K562 (cell line): ENCODE measurements at regions not wholly inside any gene's neighbourhood (a gene's known extent, or its start where the extent isn't known, plus 50 kb on each side); places are given as distances from the start of the nearest gene placed in this dataset.
"Not testable (repeated sequence)": the region's sequence is repeated elsewhere in the genome, so short reads cannot be mapped to it uniquely, and the experiment has no call there.

Experiments
- GTF2F1 ChIP-seq: IDR thresholded peaks from 2 replicates; pipeline ENCODE4 v1.6.1; 2011; ENCODE audit warnings: low read depth, low read length, improper control_type of control experiment
- KAT7 ChIP-seq: sonication (generic); formaldehyde crosslinking; IDR thresholded peaks from 2 replicates; pipeline ENCODE4 v1.8.0; 2022; ENCODE audit warnings: missing genetic modification reagents, mild to moderate bottlenecking, borderline replicate concordance
- KDM2B ChIP-seq: fragments of 250-450 bp; sonication (Bioruptor Pico); IDR thresholded peaks from 2 replicates; pipeline ENCODE4 v1.8.0; 2021; ENCODE audit warnings: mild to moderate bottlenecking, moderate library complexity
- NEUROD1 ChIP-seq: fragments of 150-350 bp; IDR thresholded peaks from 2 replicates; pipeline ENCODE4 v1.6.1; 2014; ENCODE audit warnings: borderline replicate concordance, low read length, low read depth; ENCODE audit not compliant: partially characterized antibody
- RBM14 ChIP-seq: fragments of 200-400 bp; formaldehyde crosslinking; IDR thresholded peaks from 2 replicates; pipeline ENCODE4 v1.6.1; 2018; ENCODE audit warnings: low read depth, mild to moderate bottlenecking, low read length, moderate library complexity, borderline replicate concordance; ENCODE audit not compliant: insufficient read depth
- RCOR1 ChIP-seq, 2 experiments: IDR thresholded peaks; 2 replicates each; pipeline ENCODE4 v1.6.1; 2012; ENCODE audit warnings: low read depth in 2 of 2, low read length in 2 of 2, borderline replicate concordance in 1 of 2, improper control_type of control experiment in 1 of 2
- SREBF1 ChIP-seq: fragments of 150-350 bp; IDR thresholded peaks from 2 replicates; pipeline ENCODE4 v1.6.1; 2014; ENCODE audit warnings: antibody characterized with exemption, low read depth, low read length, borderline replicate concordance
- XRCC4 ChIP-seq: IDR thresholded peaks from one replicate; pipeline ENCODE4 v1.6.1; 2011; ENCODE audit not compliant: insufficient read depth, insufficient read length; ENCODE audit errors: extremely low read depth
- ZNF217 ChIP-seq: sonication (generic); formaldehyde crosslinking; IDR thresholded peaks from 2 replicates; pipeline ENCODE4 v1.8.0; 2022; ENCODE audit warnings: mild to moderate bottlenecking, missing genetic modification reagents
- TF ChIP-seq, protein P1 (sequence below), 3 experiments: IDR thresholded peaks in 2 of 3; conservative IDR thresholded peaks in 1 of 3; 2 replicates each; pipeline ENCODE4 v1.5.1; 2011 to 2012; ENCODE audit warnings: low read length in 3 of 3, mild to moderate bottlenecking in 3 of 3, control low read depth in 2 of 3, improper control_type of control experiment in 1 of 3, inconsistent platforms in 1 of 3, low read depth in 1 of 3, mixed read lengths in 1 of 3, moderate library complexity in 1 of 3; ENCODE audit not compliant: insufficient read depth in 2 of 3
- TF ChIP-seq, protein P2 (sequence below): fragments of 250-450 bp; sonication (Bioruptor Pico); IDR thresholded peaks from 2 replicates; pipeline ENCODE4 v1.8.0; 2021; ENCODE audit warnings: borderline replicate concordance, mild to moderate bottlenecking, moderate library complexity; ENCODE audit not compliant: poor library complexity, severe bottlenecking
- TF ChIP-seq, protein P3 (sequence below): sonication (generic); formaldehyde crosslinking; IDR thresholded peaks from 2 replicates; pipeline ENCODE4 v1.8.1; 2023; ENCODE audit warnings: mild to moderate bottlenecking, missing genetic modification reagents
- TF ChIP-seq, protein P4 (sequence below): sonication (generic); formaldehyde crosslinking; IDR thresholded peaks from 2 replicates; pipeline ENCODE4 v1.8.0; 2022; ENCODE audit warnings: missing genetic modification reagents, mild to moderate bottlenecking, borderline replicate concordance

DNA sequence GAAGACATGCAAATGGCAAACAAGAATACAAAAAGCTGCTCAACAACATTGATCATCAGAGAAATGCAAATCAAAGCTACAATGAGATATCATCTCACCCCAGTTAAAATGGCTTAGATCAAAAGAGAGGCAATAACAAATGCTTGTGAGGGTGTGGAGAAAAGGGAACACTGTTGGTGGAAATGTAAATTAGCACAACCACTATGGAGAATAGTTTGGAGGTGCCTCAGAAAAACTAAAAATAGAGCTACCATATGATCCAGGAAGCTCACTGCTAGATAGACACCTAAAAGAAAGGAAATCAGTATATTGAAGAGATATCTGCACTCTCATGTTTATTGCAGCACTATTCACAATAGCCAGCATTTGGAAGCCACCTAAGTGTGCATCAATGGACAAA, 108.0 kb upstream of the RANBP3L start:
- TF ChIP-seq, protein P1, sequence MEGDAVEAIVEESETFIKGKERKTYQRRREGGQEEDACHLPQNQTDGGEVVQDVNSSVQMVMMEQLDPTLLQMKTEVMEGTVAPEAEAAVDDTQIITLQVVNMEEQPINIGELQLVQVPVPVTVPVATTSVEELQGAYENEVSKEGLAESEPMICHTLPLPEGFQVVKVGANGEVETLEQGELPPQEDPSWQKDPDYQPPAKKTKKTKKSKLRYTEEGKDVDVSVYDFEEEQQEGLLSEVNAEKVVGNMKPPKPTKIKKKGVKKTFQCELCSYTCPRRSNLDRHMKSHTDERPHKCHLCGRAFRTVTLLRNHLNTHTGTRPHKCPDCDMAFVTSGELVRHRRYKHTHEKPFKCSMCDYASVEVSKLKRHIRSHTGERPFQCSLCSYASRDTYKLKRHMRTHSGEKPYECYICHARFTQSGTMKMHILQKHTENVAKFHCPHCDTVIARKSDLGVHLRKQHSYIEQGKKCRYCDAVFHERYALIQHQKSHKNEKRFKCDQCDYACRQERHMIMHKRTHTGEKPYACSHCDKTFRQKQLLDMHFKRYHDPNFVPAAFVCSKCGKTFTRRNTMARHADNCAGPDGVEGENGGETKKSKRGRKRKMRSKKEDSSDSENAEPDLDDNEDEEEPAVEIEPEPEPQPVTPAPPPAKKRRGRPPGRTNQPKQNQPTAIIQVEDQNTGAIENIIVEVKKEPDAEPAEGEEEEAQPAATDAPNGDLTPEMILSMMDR (IDR thresholded peaks at IDR 0.05 in 2 of 3, conservative IDR thresholded peaks at IDR 0.05 in 1 of 3; ENCODE audit: insufficient read depth in 2 of 3, low read depth in 1 of 3, low read length in 3 of 3): not testable (repeated sequence)
- TF ChIP-seq, protein P2, sequence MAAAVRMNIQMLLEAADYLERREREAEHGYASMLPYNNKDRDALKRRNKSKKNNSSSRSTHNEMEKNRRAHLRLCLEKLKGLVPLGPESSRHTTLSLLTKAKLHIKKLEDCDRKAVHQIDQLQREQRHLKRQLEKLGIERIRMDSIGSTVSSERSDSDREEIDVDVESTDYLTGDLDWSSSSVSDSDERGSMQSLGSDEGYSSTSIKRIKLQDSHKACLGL (CRISPR knock-in tag): not testable (repeated sequence)
- TF ChIP-seq, protein P3, sequence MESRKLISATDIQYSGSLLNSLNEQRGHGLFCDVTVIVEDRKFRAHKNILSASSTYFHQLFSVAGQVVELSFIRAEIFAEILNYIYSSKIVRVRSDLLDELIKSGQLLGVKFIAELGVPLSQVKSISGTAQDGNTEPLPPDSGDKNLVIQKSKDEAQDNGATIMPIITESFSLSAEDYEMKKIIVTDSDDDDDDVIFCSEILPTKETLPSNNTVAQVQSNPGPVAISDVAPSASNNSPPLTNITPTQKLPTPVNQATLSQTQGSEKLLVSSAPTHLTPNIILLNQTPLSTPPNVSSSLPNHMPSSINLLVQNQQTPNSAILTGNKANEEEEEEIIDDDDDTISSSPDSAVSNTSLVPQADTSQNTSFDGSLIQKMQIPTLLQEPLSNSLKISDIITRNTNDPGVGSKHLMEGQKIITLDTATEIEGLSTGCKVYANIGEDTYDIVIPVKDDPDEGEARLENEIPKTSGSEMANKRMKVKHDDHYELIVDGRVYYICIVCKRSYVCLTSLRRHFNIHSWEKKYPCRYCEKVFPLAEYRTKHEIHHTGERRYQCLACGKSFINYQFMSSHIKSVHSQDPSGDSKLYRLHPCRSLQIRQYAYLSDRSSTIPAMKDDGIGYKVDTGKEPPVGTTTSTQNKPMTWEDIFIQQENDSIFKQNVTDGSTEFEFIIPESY (CRISPR knock-in tag): not testable (repeated sequence)
- TF ChIP-seq, protein P4, sequence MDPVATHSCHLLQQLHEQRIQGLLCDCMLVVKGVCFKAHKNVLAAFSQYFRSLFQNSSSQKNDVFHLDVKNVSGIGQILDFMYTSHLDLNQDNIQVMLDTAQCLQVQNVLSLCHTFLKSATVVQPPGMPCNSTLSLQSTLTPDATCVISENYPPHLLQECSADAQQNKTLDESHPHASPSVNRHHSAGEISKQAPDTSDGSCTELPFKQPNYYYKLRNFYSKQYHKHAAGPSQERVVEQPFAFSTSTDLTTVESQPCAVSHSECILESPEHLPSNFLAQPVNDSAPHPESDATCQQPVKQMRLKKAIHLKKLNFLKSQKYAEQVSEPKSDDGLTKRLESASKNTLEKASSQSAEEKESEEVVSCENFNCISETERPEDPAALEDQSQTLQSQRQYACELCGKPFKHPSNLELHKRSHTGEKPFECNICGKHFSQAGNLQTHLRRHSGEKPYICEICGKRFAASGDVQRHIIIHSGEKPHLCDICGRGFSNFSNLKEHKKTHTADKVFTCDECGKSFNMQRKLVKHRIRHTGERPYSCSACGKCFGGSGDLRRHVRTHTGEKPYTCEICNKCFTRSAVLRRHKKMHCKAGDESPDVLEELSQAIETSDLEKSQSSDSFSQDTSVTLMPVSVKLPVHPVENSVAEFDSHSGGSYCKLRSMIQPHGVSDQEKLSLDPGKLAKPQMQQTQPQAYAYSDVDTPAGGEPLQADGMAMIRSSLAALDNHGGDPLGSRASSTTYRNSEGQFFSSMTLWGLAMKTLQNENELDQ: not testable (repeated sequence)
- not testable (repeated sequence) for TF ChIP-seq XRCC4; NEUROD1; KDM2B (CRISPR knock-in tag); GTF2F1; KAT7 (CRISPR knock-in tag); SREBF1; RCOR1 (IDR thresholded peaks at IDR 0.05; ENCODE audit: borderline replicate concordance in 1 of 2, low read depth in 2 of 2, low read length in 2 of 2); RBM14; ZNF217
